K562 (cell line): ENCODE measurements at regions not wholly inside any gene's neighbourhood (a gene's known extent, or its start where the extent isn't known, plus 50 kb on each side); places are given as distances from the start of the nearest gene placed in this dataset.
"Not testable (repeated sequence)": the region's sequence is repeated elsewhere in the genome, so short reads cannot be mapped to it uniquely, and the experiment has no call there.

Source experiments
- ATAC-seq: fragments of 200-7000 bp; cut with Tn5 transposase; 3 replicates; pipeline ENCODE4 v1.9.1; 2020; ENCODE audit warnings: moderate library complexity
- BruUV-seq: library from RNA; stranded (reverse); fragments of 400-500 nt; replicated peaks from 2 replicates; lab custom pipeline; 2021; lab: Mats Ljungman, UMichigan
- CTCF ChIA-PET: fragments of 300-600 bp; formaldehyde crosslinking; extraction: SDS; loops from one replicate; lab custom pipeline; 2021; ENCODE audit warnings: low intra/inter-chr PET ratio; lab: Yijun Ruan, JAX
- POLR2A ChIA-PET: fragments of 300-600, 350-650 bp; sonication (Branson Sonifier 250); formaldehyde crosslinking; extraction: SDS; loops from one replicate; lab custom pipeline; 2021; ENCODE audit warnings: antibody characterized with exemption, inconsistent platforms; lab: Yijun Ruan, JAX
- DNase-seq, 4 experiments: peaks; one replicate each; pipeline versions ENCODE4 v3.0.0 to v3.0.0-alpha.2; 2011 to 2018; ENCODE audit warnings: low spot score in 3 of 4, mixed read lengths in 3 of 4; ENCODE audit errors: extremely low read depth in 1 of 4
- FAIRE-seq: peaks from 2 replicates; lab custom pipeline; 2011; peaks lifted over from hg19 to GRCh38; lab: Jason Lieb, UNC
- H2AFZ ChIP-seq: 2 replicates; pipeline ENCODE4 v1.6.0; 2011; ENCODE audit warnings: low read depth, low read length, control low read depth, inconsistent platforms
- H3K27ac ChIP-seq: fragments of 200-600 bp; 3 replicates; pipeline ENCODE4 v1.8.0; 2011; ENCODE audit warnings: low read depth, mild to moderate bottlenecking, control low read depth, inconsistent platforms, low read length, moderate library complexity, mixed read lengths; ENCODE audit errors: extremely low read depth
- H3K27me3 ChIP-seq, 2 experiments: fragments of 300-600 bp in 1 of 2; 2 replicates in 1 of 2; 3 replicates in 1 of 2; pipeline versions ENCODE4 v1.6.0 to v1.8.0; 2011; ENCODE audit warnings: inconsistent platforms in 2 of 2, low read length in 2 of 2, mild to moderate bottlenecking in 1 of 2, mixed read lengths in 1 of 2, moderate library complexity in 1 of 2; ENCODE audit not compliant: control insufficient read depth in 2 of 2, insufficient read depth in 2 of 2
- H3K36me3 ChIP-seq: fragments of 300-600 bp; 3 replicates; pipeline ENCODE4 v1.8.0; 2011; ENCODE audit warnings: mild to moderate bottlenecking, low read length, inconsistent platforms; ENCODE audit not compliant: control insufficient read depth, insufficient read depth
- H3K4me1 ChIP-seq, 2 experiments: fragments of 200-600 bp in 1 of 2; replicated peaks in 1 of 2; 2 replicates in 1 of 2; 3 replicates in 1 of 2; pipeline versions ENCODE4 v1.5.1 to v1.8.0; 2011; ENCODE audit warnings: inconsistent platforms in 2 of 2, low read length in 2 of 2, mild to moderate bottlenecking in 1 of 2, mixed read lengths in 1 of 2, moderate library complexity in 1 of 2; ENCODE audit not compliant: control insufficient read depth in 2 of 2, insufficient read depth in 2 of 2
- H3K4me2 ChIP-seq: 2 replicates; pipeline ENCODE4 v1.6.1; 2011; ENCODE audit warnings: low read length, control low read depth, inconsistent platforms, mixed read lengths; ENCODE audit not compliant: insufficient read depth
- H3K4me3 ChIP-seq: fragments of 200-600 bp; sonication (generic), shearing (Covaris generic); 2 replicates; pipeline ENCODE4 v1.5.1; 2016; ENCODE audit warnings: control low read depth, inconsistent platforms
- H3K79me2 ChIP-seq: fragments of 200-600 bp; 3 replicates; pipeline ENCODE4 v1.8.0; 2011; ENCODE audit warnings: low read length, inconsistent platforms; ENCODE audit not compliant: control insufficient read depth, insufficient read depth
- H3K9ac ChIP-seq, 2 experiments: 2 replicates each; pipeline versions ENCODE4 v1.6.0 to v1.6.1; 2011; ENCODE audit warnings: low read depth in 2 of 2, low read length in 2 of 2, control low read depth in 1 of 2, inconsistent platforms in 1 of 2, mild to moderate bottlenecking in 1 of 2, mixed read lengths in 1 of 2; ENCODE audit not compliant: insufficient read depth in 1 of 2
- H3K9me1 ChIP-seq: one replicate; pipeline ENCODE4 v1.6.0; 2011; ENCODE audit warnings: inconsistent platforms, mild to moderate bottlenecking, low read length, moderate library complexity; ENCODE audit not compliant: control insufficient read depth, insufficient read depth
- H3K9me3 ChIP-seq: replicated peaks from 2 replicates; pipeline ENCODE4 v1.5.1; 2011; ENCODE audit warnings: low read depth, low read length, inconsistent platforms; ENCODE audit not compliant: control insufficient read depth, insufficient read depth
- H4K20me1 ChIP-seq: replicated peaks from 2 replicates; pipeline ENCODE4 v1.6.1; 2011; ENCODE audit warnings: low read length, inconsistent platforms, mixed read lengths; ENCODE audit not compliant: control insufficient read depth, insufficient read depth
- FOXJ2 ChIP-seq: fragments of 200-800 bp; sonication (Bioruptor generic); IDR thresholded peaks from 2 replicates; pipeline ENCODE4 v1.6.1; 2016; ENCODE audit warnings: missing genetic modification characterization, missing compliant biosample characterization
- GTF3C2 ChIP-seq: IDR thresholded peaks from 3 replicates; pipeline ENCODE4 v1.6.1; 2011; ENCODE audit warnings: borderline replicate concordance, mild to moderate bottlenecking, moderate library complexity; ENCODE audit not compliant: insufficient read length; ENCODE audit errors: extremely low read depth
- ID3 ChIP-seq, 2 experiments: fragments of 250-450 bp in 1 of 2; fragments of 450-650 bp in 1 of 2; sonication (Bioruptor Pico) in 1 of 2; IDR thresholded peaks; 2 replicates each; pipeline versions ENCODE4 v1.6.1 to v1.8.0; 2016 to 2021; ENCODE audit warnings: mild to moderate bottlenecking in 2 of 2, moderate library complexity in 2 of 2, missing compliant biosample characterization in 1 of 2, missing genetic modification characterization in 1 of 2
- MAFF ChIP-seq: IDR thresholded peaks from 2 replicates; pipeline ENCODE4 v1.6.1; 2012; ENCODE audit warnings: low read length, improper control_type of control experiment
- MXI1 ChIP-seq: IDR thresholded peaks from 2 replicates; pipeline ENCODE4 v1.6.1; 2011; ENCODE audit warnings: low read depth, mild to moderate bottlenecking, improper control_type of control experiment, low read length
- TCF15 ChIP-seq: fragments of 250-450 bp; sonication (Bioruptor Pico); IDR thresholded peaks from 2 replicates; pipeline ENCODE4 v1.8.0; 2022; ENCODE audit warnings: moderate library complexity, mild to moderate bottlenecking, inconsistent platforms
- ZNF263 ChIP-seq: sonication (generic); formaldehyde crosslinking; IDR thresholded peaks from 2 replicates; pipeline ENCODE4 v1.8.0; 2022; ENCODE audit warnings: mild to moderate bottlenecking, missing genetic modification reagents, borderline replicate concordance
- ZNF449 ChIP-seq: fragments of 250-450 bp; sonication (Bioruptor Pico); IDR thresholded peaks from 2 replicates; pipeline ENCODE4 v1.8.0; 2022; ENCODE audit warnings: moderate library complexity, mild to moderate bottlenecking, inconsistent platforms
- WGBS: fragments of 100-300 bp; shearing (Covaris generic); methylation state at CpG from one replicate; pipeline ENCODE4 v1.1.6; 2016; ENCODE audit warnings: low coverage, mixed read lengths; ENCODE audit not compliant: insufficient coverage; ENCODE audit errors: missing lambda C conversion rate; 5-methylcytosine and 5-hydroxymethylcytosine counted together
- in situ Hi-C: fragments of 300-500 bp; cut with MboI; formaldehyde crosslinking; loops from 4 replicates; pipeline ENCODE4 v1.15.0; 2018; ENCODE audit warnings: inconsistent platforms, mixed read lengths
- intact Hi-C: fragments of 100-400 bp; cut with micrococcal nuclease; formaldehyde crosslinking; loops from 2 replicates; pipeline ENCODE4 v1.14.2; 2022

GRCh38 chr22:34623580-34623979 lies 442.4 kb upstream of the ISX start (continued):
- no peak for TF ChIP-seq MXI1

- in situ Hi-C loops = not testable (repeated sequence)
Observed at GRCh38 chr22:34625892-34626291, 440.1 kb upstream of the ISX start.

GRCh38 chr22:34638128-34638527 lies 427.8 kb upstream of the ISX start:
- Histone ChIP-seq H3K9me3 (no peaks in the 10 kb centered on the region), H3K9me1 (no peaks in the 10 kb centered on the region), H3K27me3 (no peaks in the 10 kb centered on the region), H3K4me2 (no peak overlapping the region), H3K4me3 (no peak overlapping the region), H4K20me1 (no peaks in the 10 kb centered on the region), H3K4me1 (no peaks in the 10 kb centered on the region), H3K36me3 (no peaks in the 10 kb centered on the region), H2AFZ (no peak overlapping the region), H3K9ac (no peak overlapping the region), H3K79me2 (no peaks in the 10 kb centered on the region), H3K27ac (no peak overlapping the region)
- ChIA-PET CTCF (no interaction called here), POLR2A (no interaction called here)
- ATAC-seq (no peak), DNase-seq (no peak), FAIRE-seq (no peak)
- intact Hi-C loops = no loop called here
- in situ Hi-C loops = no loop called here
- WGBS = 0% methylated on average over 2 of the region's 2 CpGs
- no TSS peak for BruUV-seq
- no peak for TF ChIP-seq FOXJ2 (tag)
- TF ChIP-seq ZNF263 (CRISPR knock-in tag) = no peak
- no peak for TF ChIP-seq GTF3C2
- TF ChIP-seq ZNF449 (CRISPR knock-in tag) = no peak
- TF ChIP-seq MAFF = no peak
- TF ChIP-seq TCF15 (CRISPR knock-in tag) = no peak
- no peak for TF ChIP-seq ID3 (CRISPR knock-in tag; IDR thresholded peaks at IDR 0.05)
- no peak for TF ChIP-seq ID3 (tag; IDR thresholded peaks at IDR 0.05)

More at GRCh38 chr22:34625892-34626291, 440.1 kb upstream of the ISX start:
- H3K9me3 ChIP-seq, H3K79me2 ChIP-seq, H3K9ac ChIP-seq, intact Hi-C loops, H3K36me3 ChIP-seq, DNase-seq, POLR2A ChIA-PET, H2AFZ ChIP-seq, ATAC-seq, H3K4me3 ChIP-seq, BruUV-seq, H3K4me2 ChIP-seq, H3K9me1 ChIP-seq, H3K4me1 ChIP-seq, H3K27ac ChIP-seq, FAIRE-seq, H4K20me1 ChIP-seq, CTCF ChIA-PET, H3K27me3 ChIP-seq: not testable (repeated sequence)
- no CpG with 5 or more reads among the region's 30 CpGs for WGBS
